Activated CD8-positive, alpha-beta T cell treated with anti-CD3 and anti-CD28 coated beads for 36 hours (primary cell): ENCODE measurements at regions not wholly inside any gene's neighbourhood (a gene's known extent, or its start where the extent isn't known, plus 50 kb on each side); places are given as distances from the start of the nearest gene placed in this dataset.

ENCODE experiments used
- ATAC-seq: fragments of 200-7000 bp; cut with Tn5 transposase; one replicate; pipeline ENCODE4 v1.10.0; 2021; ENCODE audit warnings: mild to moderate bottlenecking, moderate library complexity
- CTCF ChIA-PET: fragments of 350-600 bp; sonication (Branson Sonifier 250); formaldehyde crosslinking; loops from one replicate; lab custom pipeline; 2021; ENCODE audit warnings: antibody characterized with exemption; lab: Charles Lee
- POLR2A ChIA-PET: fragments of 350-600 bp; sonication (Branson Sonifier 250); formaldehyde crosslinking; loops from one replicate; lab custom pipeline; 2021; ENCODE audit warnings: antibody characterized with exemption; lab: Charles Lee
- DNase-seq: peaks from one replicate; pipeline ENCODE4 v3.0.0-alpha.2; 2020
- H3K27ac Mint-ChIP-seq: one replicate; pipeline ENCODE4 v1.8.0; 2021; ENCODE audit warnings: mild to moderate bottlenecking, mixed read lengths
- H3K27me3 Mint-ChIP-seq: one replicate; pipeline ENCODE4 v1.8.0; 2021; ENCODE audit warnings: mixed read lengths
- H3K36me3 Mint-ChIP-seq: one replicate; pipeline ENCODE4 v1.8.0; 2021; ENCODE audit warnings: low read depth, mixed read lengths
- H3K4me1 Mint-ChIP-seq: one replicate; pipeline ENCODE4 v1.8.0; 2021; ENCODE audit warnings: low read depth, mixed read lengths
- H3K4me3 Mint-ChIP-seq: one replicate; pipeline ENCODE4 v1.8.0; 2021; ENCODE audit warnings: mild to moderate bottlenecking, moderate library complexity, mixed read lengths
- H3K9me3 Mint-ChIP-seq: one replicate; pipeline ENCODE4 v1.8.0; 2021; ENCODE audit warnings: mixed read lengths
- intact Hi-C: fragments of 100-400 bp; cut with micrococcal nuclease; formaldehyde crosslinking; loops from one replicate; pipeline ENCODE4 v1.10.0; 2022
- TF ChIP-seq, protein P1 (sequence below): fragments of 200-600 bp; IDR thresholded peaks from one replicate; pipeline ENCODE4 v1.8.0; 2022; ENCODE audit warnings: antibody characterized with exemption, mild to moderate bottlenecking

DNA sequence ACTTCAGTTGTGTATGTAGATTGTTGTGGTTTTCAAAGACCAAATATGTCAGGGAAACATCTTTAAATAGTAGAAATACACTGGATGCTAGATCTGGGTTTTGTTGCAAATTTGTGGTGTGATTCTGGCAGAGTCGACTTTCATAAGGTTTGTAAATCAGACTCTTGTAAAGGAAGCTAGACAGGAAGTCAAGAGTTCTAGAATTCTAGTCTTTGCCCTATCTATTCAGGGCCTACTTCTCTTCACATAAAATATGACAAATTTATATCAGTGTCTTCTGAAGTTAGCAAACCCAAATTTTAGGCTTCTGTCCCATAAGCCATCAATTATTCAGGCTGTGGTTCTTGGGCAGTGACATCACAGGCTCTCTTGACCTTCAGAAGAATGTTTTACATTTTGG, 1579.2 kb upstream of the PIK3C3 start:
- Mint-ChIP-seq H3K27me3 (no peaks in the 10 kb centered on the region), H3K4me3 (no peak overlapping the region), H3K9me3 (peaks cover 4% of the 10 kb centered on the region), H3K27ac (no peak overlapping the region), H3K4me1 (no peaks in the 10 kb centered on the region), H3K36me3 (no peaks in the 10 kb centered on the region)
- no peak for DNase-seq
- ChIA-PET CTCF (no interaction called here), POLR2A (interaction anchor here (0.5 kb wide), 1 partner anchor 721 kb away, joined by 3 read pairs; no protein-coding TSS in a partner anchor)
- ATAC-seq: no peak
- TF ChIP-seq, protein P1, sequence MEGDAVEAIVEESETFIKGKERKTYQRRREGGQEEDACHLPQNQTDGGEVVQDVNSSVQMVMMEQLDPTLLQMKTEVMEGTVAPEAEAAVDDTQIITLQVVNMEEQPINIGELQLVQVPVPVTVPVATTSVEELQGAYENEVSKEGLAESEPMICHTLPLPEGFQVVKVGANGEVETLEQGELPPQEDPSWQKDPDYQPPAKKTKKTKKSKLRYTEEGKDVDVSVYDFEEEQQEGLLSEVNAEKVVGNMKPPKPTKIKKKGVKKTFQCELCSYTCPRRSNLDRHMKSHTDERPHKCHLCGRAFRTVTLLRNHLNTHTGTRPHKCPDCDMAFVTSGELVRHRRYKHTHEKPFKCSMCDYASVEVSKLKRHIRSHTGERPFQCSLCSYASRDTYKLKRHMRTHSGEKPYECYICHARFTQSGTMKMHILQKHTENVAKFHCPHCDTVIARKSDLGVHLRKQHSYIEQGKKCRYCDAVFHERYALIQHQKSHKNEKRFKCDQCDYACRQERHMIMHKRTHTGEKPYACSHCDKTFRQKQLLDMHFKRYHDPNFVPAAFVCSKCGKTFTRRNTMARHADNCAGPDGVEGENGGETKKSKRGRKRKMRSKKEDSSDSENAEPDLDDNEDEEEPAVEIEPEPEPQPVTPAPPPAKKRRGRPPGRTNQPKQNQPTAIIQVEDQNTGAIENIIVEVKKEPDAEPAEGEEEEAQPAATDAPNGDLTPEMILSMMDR: no peak
- intact Hi-C loops: no loop called here

DNA sequence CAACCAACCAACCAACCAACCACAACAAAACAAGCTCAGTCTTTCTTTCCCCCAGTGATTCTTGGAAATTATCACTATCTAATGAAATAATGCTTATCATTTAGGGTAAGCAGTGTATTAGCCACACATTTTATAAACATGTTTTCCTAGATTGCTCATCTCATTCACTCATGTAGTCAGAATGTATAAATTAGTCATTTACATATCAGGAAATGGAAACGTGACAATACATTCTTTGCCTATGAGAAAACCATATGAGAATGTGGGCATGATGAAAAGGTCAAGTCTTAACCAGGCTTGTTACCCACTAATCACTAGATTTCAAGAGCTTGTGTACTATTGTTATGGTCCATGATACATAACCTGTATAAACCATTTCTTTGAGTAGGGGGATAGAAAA, 1583.4 kb upstream of the PIK3C3 start:
- peaks cover 9% of the 10 kb centered on the region for H3K9me3 Mint-ChIP-seq
- H3K27ac Mint-ChIP-seq: no peak overlapping the region
- no peaks in the 10 kb centered on the region for H3K27me3 Mint-ChIP-seq
- H3K4me3 Mint-ChIP-seq: no peak overlapping the region
- ChIA-PET POLR2A (no interaction called here), CTCF (no interaction called here)
- DNase-seq (no peak), ATAC-seq (no peak)
- TF ChIP-seq, protein P1: no peak
- H3K4me1 Mint-ChIP-seq: no peaks in the 10 kb centered on the region
- no peaks in the 10 kb centered on the region for H3K36me3 Mint-ChIP-seq
- intact Hi-C loops: no loop called here

DNA sequence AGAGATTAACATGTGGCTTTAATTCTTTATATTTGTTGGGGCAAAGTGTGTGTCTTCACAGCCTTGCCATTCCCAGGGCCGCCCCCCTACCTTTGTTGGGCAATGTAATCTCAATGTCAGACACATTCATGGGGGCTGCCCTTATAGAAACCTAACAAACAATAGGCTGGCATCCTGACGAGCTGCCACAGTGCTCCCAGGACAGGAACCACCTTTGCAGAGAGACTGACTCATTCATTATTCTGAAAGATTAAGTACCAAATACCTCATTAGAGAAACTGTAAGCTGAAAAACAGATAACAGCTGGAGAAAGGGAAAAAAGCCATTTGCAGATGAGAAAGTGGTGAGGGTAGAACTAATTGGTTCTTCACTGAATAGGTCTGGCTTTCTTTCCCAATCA, 1587.5 kb upstream of the PIK3C3 start:
- no peaks in the 10 kb centered on the region for H3K36me3 Mint-ChIP-seq
- DNase-seq (no peak), ATAC-seq (no peak)
- TF ChIP-seq, protein P1: no peak
- intact Hi-C loops: no loop called here
- no peak overlapping the region for H3K4me3 Mint-ChIP-seq
- POLR2A ChIA-PET: no interaction called here
- no peaks in the 10 kb centered on the region for H3K27me3 Mint-ChIP-seq
- H3K27ac Mint-ChIP-seq: no peak overlapping the region
- CTCF ChIA-PET: no interaction called here
- no peaks in the 10 kb centered on the region for H3K4me1 Mint-ChIP-seq
- peaks cover 13% of the 10 kb centered on the region for H3K9me3 Mint-ChIP-seq

DNA sequence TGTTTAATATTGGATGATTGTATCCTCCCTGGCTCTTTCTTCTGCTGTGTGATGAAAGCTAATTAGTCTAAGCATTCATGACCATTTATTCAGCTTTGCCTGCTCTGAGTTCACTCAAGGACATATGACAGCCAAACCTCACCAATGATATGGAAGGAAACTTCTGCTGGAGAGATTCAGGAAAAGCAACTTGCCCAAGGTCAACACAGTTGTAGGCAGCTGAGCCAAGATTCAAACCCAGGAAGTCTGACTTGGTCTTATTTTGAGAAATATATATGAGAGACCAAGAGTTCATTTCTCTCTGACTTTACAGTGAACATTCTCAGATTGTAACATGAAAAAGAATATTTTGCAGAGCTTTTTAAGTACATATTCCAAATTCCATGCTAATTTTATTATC, 1588.5 kb upstream of the PIK3C3 start:
- CTCF ChIA-PET: no interaction called here
- Mint-ChIP-seq H3K27ac (no peak overlapping the region), H3K27me3 (no peaks in the 10 kb centered on the region), H3K36me3 (no peaks in the 10 kb centered on the region), H3K4me1 (no peaks in the 10 kb centered on the region), H3K4me3 (no peak overlapping the region), H3K9me3 (peaks cover 8% of the 10 kb centered on the region)
- intact Hi-C loops: no loop called here
- TF ChIP-seq, protein P1: no peak
- POLR2A ChIA-PET: no interaction called here
- DNase-seq (no peak), ATAC-seq (no peak)

DNA sequence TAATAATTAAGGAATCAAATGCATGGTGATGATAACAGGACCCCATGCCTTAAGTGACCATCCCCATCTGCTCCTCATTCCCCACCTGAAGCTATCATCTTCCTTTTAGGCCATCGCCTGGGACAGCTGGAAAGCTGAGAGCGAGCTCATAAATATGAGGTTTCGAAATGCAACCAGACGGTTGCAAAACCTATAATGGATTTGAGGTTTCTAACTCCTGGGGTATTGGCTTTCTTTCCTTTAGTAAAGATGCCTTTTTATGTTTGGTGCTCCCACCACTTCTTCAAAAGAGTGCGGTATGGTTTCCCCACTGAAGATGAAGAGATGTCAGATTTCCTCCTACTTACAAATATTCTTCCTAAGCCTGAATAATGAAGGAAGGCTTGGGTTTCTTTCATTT, 1589.5 kb upstream of the PIK3C3 start:
- H3K4me3 Mint-ChIP-seq: no peak overlapping the region
- intact Hi-C loops: no loop called here
- TF ChIP-seq, protein P1: no peak
- H3K27ac Mint-ChIP-seq: no peak overlapping the region
- DNase-seq (no peak), ATAC-seq (no peak)
- ChIA-PET POLR2A (no interaction called here), CTCF (no interaction called here)
- H3K4me1 Mint-ChIP-seq: no peaks in the 10 kb centered on the region
- no peaks in the 10 kb centered on the region for H3K27me3 Mint-ChIP-seq
- peaks cover 7% of the 10 kb centered on the region for H3K9me3 Mint-ChIP-seq
- H3K36me3 Mint-ChIP-seq: no peaks in the 10 kb centered on the region
